NCI-H2171 treated with DMSO at 0.1 percent for 48 hours (cell line): ENCODE measurements at regions not wholly inside any gene's neighbourhood (a gene's known extent, or its start where the extent isn't known, plus 50 kb on each side); places are given as distances from the start of the nearest gene placed in this dataset.
"Not testable (repeated sequence)": the region's sequence is repeated elsewhere in the genome, so short reads cannot be mapped to it uniquely, and the experiment has no call there.

ENCODE experiments used
- DNase-seq: peaks from one replicate; lab custom pipeline; 2025; lab: John Stamatoyannopoulos, UW

GRCh38 chr6:114648847-114649246, 306.0 kb upstream of the HS3ST5 start:
- no peak for DNase-seq

DNA sequence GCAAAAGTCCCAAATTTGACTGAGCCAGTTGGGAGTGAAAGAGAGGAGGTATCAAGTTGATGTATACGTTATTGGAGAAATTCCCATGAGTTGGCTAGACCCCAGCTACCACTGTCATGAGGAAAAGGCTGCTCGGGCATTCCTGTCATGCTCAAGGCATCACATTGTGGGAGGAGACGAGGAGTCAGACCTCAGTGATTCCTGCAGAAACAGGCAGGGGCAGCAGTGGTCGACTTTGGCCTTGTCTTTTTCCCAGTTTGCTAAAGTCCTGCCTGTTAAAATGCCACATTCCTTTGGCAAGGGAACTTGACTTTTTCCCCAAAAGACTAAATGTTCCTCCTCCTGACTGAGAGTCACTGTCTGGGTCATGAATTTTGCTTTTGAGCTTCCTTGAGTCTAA, 295.5 kb upstream of the HS3ST5 start:
- DNase-seq: no peak

- no peak for DNase-seq
Observed at GRCh38 chr6:114634016-114634415, 291.2 kb upstream of the HS3ST5 start.

DNA sequence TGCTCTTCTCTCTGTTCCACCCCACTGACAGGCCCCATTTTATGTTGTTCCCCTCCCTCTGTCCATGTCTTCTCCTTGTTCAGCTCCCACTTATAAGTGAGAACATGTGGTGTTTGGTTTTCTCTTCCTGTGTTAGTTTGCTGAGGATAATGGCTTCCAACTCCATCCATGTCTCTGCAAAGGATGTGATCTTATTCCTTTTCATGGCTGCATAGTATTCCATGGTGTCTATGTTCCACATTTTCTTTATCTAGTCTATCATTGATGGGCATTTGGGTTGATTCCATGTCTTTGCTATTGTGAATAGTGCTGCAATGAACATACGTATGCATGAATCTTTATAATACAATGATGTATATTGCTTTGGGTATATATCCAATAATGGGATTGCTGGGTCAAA, 283.4 kb upstream of the HS3ST5 start:
- DNase-seq: not testable (repeated sequence)

DNA sequence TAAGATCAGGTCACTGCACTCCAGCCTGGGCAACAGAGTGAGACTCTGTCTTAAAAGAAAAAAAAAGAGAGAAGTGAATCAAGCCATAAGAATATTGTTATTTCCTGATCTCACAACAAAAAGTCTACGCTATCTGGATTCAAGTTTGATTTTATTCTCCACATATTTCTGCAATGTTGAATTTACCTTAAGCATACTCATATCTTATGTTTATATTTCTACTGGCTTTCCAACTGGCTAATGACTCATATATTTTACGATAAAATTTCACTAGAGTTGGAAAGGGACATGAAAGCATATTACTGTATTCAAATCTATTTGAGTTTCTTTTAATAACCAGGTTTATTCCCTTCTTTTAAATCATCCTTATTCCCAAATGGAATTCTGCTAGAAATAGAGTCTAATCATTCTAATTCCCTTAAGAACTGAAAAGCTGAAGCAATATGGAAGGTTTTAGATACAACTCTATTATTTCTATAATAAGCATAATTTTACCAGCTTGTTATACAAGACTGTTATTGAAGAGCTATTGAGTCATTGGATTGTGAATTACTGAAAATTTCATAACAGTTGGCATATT, 276.9 kb upstream of the HS3ST5 start:
- no peak for DNase-seq

DNA sequence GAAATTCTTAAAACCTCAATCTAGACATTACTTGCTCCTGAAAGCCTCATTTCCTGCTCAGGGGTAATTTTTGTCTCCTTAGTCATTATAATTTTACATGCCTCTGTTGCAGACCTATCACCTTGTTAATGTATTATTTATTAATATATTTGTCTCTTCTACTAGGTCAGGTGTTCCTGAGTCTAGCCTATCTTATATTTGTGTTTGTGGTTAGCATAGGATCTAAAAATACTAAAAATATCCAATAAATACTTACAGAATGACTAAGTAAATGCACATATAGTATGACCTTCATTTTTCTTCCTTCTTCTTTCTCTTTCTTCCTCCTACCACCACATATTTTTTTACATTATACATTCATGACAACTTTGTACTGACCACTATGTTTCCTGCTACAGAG, 268.9 kb upstream of the HS3ST5 start:
- no peak for DNase-seq

DNA sequence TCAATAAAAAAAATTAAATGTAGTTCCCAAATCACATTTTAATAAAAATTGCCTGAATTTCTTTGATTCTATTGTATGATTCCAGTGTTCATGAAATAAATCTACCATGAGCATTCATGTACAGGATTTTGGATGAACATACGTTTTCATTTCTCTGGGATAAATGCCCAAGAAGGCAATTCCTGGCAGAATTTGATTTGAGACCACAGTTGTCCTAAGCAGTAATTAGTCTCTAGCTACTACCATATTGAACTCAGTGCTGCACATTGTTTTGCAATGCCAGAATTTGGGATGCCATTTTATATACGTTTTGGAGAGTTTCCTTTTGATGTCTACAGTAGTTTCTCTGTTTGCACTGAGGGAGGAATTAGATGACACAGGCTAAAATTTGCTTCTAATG, 265.3 kb upstream of the HS3ST5 start:
- DNase-seq: no peak

GRCh38 chr6:114605656-114606055, 262.8 kb upstream of the HS3ST5 start:
- no peak for DNase-seq

DNA sequence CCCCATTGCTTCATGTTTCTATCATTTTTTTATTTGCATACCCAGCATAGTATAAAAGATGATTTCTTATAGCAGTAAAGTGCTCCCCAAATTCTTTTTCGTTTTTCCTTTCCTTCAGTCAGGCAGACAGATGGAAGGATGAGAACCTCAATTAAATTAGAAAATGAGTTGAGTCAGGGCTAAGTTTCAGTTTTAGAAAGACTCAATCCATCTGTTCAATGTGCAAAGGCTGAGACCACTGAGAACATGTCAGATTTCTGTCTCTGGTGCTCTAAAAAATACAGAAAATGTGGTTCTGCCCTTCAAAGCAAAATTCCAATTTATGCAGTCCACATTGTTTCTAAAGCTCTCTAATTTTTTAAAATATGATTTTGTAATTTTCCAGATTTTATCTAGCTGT, 257.6 kb upstream of the HS3ST5 start:
- DNase-seq: peak; percentile 47

DNA sequence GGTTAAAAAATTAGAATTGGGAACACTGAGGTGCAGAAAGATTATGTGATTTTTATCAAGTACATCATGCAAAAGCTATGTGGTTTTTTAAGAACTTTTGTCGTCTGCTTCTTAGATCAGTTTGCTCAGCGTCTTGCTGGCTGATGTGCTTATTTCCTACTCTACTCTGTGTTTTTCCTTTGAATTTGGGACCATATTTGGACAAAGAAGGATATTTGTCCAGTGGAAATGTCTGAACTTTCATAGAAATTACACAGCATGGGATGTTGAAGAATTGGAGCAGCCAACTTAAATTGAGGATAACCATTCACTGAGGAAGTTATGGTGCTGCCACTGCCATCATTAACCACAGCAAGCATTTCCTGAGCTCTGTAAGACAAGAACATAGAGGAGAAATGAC, 252.8 kb upstream of the HS3ST5 start:
- DNase-seq: no peak

DNA sequence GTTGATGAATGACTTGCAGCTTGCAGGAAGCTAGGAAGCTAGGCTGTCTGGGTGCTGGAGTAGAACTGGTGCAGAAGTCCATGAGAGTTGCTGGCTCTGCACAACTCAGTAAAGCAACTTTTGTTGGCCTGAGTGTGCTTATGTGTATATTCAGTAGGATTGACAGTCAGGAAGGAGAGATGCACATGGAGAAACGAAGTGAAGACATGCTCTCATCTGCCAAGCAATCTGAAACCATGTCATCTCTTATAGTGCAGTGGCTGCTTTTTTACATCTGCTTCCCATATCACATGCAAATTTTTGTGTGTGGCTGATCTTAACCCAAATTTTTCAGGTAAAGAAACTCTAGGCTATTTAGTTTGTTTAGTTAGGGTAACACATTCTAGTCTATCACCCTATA, 252.4 kb upstream of the HS3ST5 start:
- DNase-seq: no peak

DNA sequence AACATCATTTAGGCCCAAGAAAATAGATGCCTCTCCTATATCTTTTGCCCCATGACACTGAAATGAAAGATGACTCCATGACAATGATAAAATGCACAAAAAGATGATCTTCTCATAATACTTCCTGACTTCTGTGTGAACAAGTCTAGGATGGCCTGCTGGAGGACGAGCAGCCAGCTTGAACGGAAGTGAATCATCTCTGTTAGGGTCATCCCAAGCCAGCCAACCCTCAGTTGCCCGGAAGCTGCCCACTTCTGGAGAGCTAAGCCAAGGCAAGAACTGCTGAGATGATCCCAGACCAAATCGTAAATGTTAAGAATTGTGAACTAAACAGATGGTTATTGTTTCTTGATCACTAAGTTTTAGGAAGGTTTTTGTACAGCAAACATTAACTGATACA, 249.7 kb upstream of the HS3ST5 start:
- DNase-seq: no peak

- DNase-seq: no peak
Observed at GRCh38 chr6:114588726-114589125, 245.9 kb upstream of the HS3ST5 start.

- no peak for DNase-seq
Observed at GRCh38 chr6:114586298-114586697, 243.5 kb upstream of the HS3ST5 start.

GRCh38 chr6:114581293-114581692, 238.5 kb upstream of the HS3ST5 start:
- peak; percentile 48 for DNase-seq

GRCh38 chr6:114580882-114581281, 238.1 kb upstream of the HS3ST5 start:
- no peak for DNase-seq

GRCh38 chr6:114579486-114579885, 236.7 kb upstream of the HS3ST5 start:
- DNase-seq: no peak

- DNase-seq: no peak
Observed at GRCh38 chr6:114577109-114577508, 234.3 kb upstream of the HS3ST5 start.

DNA sequence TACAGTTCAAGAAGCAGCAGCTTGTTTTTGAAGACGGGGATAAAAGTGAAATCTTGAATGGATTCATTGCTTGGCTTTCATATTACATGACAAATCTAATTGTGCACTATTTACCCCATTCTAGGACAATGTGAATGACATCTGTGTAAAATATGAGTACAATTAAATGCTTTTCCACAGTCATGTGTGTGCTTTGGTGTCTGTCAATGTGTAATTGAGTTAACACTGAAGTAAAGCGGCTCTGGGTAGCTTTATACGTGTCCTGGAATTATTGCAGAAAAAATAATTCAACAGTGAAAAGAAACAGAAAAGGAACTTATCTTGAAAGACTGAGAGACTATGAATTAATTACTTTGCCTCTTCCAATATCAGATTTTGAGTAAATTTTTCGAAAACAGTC, 233.5 kb upstream of the HS3ST5 start:
- no peak for DNase-seq

- DNase-seq: no peak
Observed at GRCh38 chr6:114569669-114570068, 226.8 kb upstream of the HS3ST5 start.

DNA sequence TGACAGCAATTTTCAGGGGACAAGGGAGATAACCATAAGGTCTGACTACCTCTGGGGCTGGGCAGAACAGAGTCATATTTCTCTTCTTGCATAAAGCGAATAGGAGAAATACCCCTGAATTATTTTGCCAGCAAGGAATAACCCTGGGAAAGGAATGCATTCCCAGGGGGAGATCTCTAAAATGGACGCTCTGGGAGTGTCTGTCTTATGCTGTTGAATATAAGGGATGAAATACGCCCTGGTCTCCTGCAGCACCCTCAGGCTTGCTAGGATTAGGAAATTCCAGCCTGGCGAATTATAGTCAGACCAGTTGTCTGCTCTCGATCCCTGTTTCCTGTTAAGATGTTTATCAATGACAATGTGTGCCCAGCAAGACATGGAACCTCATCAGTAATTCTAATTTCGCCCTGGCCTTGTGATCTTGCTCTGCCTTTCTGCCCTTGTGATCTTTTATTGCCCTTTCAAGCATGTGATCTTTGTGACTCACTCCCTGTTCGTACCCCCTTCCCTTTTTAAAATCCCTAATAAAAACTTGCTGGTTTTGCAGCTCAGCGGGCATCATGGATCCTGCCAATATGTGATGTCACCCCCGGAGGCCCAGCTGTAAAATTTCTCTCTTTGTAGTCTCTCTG, 221.6 kb upstream of the HS3ST5 start:
- no peak for DNase-seq

- no peak for DNase-seq
Observed at GRCh38 chr6:114559419-114559818, 216.6 kb upstream of the HS3ST5 start.

DNA sequence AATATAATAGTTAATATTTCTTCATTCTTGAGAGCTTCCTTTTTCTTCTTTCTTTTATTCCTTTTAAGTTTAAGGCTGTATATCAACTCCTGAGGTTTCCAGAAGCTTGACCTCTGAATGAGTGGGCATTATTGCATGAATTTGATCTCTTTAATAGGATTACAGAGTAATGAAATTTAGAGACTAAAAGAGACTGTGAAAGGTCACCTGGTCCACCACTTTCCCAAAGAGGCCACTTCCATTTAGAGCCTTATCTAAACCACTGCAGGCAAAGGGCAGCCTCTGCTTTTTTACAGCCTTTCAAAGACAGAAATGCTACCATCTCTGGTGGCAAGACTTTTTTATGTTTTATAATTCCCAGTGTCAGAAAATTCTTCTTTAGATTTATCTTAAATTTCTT, 215.3 kb upstream of the HS3ST5 start:
- DNase-seq: no peak

- DNase-seq: no peak
Observed at GRCh38 chr6:114556846-114557488, 214.1 kb upstream of the HS3ST5 start.
